ENCODE measurements at regions not wholly inside any gene's neighbourhood (a gene's known extent, or its start where the extent isn't known, plus 50 kb on each side); places are given as distances from the start of the nearest gene placed in this dataset.

- DNase-seq (ENCODE audit: low spot score): no peak
- ChIA-PET CTCF (no interaction called here), POLR2A (no interaction called here)
- H3K9me3 Mint-ChIP-seq: peaks cover 12% of the 10 kb centered on the region
- no peak overlapping the region for H3K4me3 Mint-ChIP-seq
- TF ChIP-seq CREM (CRISPR knock-in tag; IDR thresholded peaks at IDR 0.05): no peak
- TF ChIP-seq IRF1 (CRISPR knock-in tag; IDR thresholded peaks at IDR 0.05): no peak
- TF ChIP-seq RELA (CRISPR knock-in tag; IDR thresholded peaks at IDR 0.05; ENCODE audit: borderline replicate concordance): no peak
- no peak for TF ChIP-seq PRDM15 (CRISPR knock-in tag; IDR thresholded peaks at IDR 0.05)
- TF ChIP-seq EMX1 (CRISPR knock-in tag; IDR thresholded peaks at IDR 0.05): no peak
- no peak for TF ChIP-seq MLX (CRISPR knock-in tag; IDR thresholded peaks at IDR 0.05)
- TF ChIP-seq ZBTB21 (CRISPR knock-in tag; IDR thresholded peaks at IDR 0.05; ENCODE audit: borderline replicate concordance): no peak
- no peak for TF ChIP-seq FOXP1 (CRISPR knock-in tag; IDR thresholded peaks at IDR 0.05; ENCODE audit: borderline replicate concordance)
- no peak for TF ChIP-seq JAZF1 (CRISPR knock-in tag; IDR thresholded peaks at IDR 0.05)
- TF ChIP-seq HMGA2 (CRISPR knock-in tag; IDR thresholded peaks at IDR 0.05): no peak
- H3K27me3 Mint-ChIP-seq (ENCODE audit: low read depth): no peaks in the 10 kb centered on the region
- no peak for ATAC-seq
- H3K36me3 Mint-ChIP-seq: peaks cover 6% of the 10 kb centered on the region
- peaks cover 4% of the 10 kb centered on the region; the same call in 1 of the 2 replicates for H3K4me1 Mint-ChIP-seq
- no peak overlapping the region for H3K27ac Mint-ChIP-seq
Observed at GRCh38 chr5:96315431-96315830, 117.6 kb downstream of the PCSK1 start.

- ATAC-seq (no peak), DNase-seq (ENCODE audit: low spot score) (no peak)
- ChIA-PET CTCF (no interaction called here), POLR2A (no interaction called here)
- H3K4me1 Mint-ChIP-seq: peaks cover 4% of the 10 kb centered on the region; the same call in 1 of the 2 replicates
- peaks cover 6% of the 10 kb centered on the region for H3K36me3 Mint-ChIP-seq
- no peaks in the 10 kb centered on the region for H3K27me3 Mint-ChIP-seq (ENCODE audit: low read depth)
- peaks cover 26% of the 10 kb centered on the region for H3K9me3 Mint-ChIP-seq
- no peak overlapping the region for H3K4me3 Mint-ChIP-seq
- no peak overlapping the region for H3K27ac Mint-ChIP-seq
- no peak for TF ChIP-seq MYBL2 (CRISPR knock-in tag; IDR thresholded peaks at IDR 0.05)
- no peak for TF ChIP-seq ZNF423 (CRISPR knock-in tag; IDR thresholded peaks at IDR 0.05)
- no peak for TF ChIP-seq ZNF281 (CRISPR knock-in tag; IDR thresholded peaks at IDR 0.05)
- no peak for TF ChIP-seq ZNF263 (CRISPR knock-in tag; IDR thresholded peaks at IDR 0.05; ENCODE audit: low read depth)
- TF ChIP-seq ESRRA (CRISPR knock-in tag; IDR thresholded peaks at IDR 0.05; ENCODE audit: borderline replicate concordance): no peak
- TF ChIP-seq NFE2L1 (CRISPR knock-in tag; IDR thresholded peaks at IDR 0.05): no peak
- TF ChIP-seq RORB (CRISPR knock-in tag; IDR thresholded peaks at IDR 0.05): no peak
- TF ChIP-seq E2F5 (CRISPR knock-in tag; IDR thresholded peaks at IDR 0.05): no peak
- no peak for TF ChIP-seq SMAD3 (CRISPR knock-in tag; IDR thresholded peaks at IDR 0.05; ENCODE audit: borderline replicate concordance)
- TF ChIP-seq, protein P1, sequence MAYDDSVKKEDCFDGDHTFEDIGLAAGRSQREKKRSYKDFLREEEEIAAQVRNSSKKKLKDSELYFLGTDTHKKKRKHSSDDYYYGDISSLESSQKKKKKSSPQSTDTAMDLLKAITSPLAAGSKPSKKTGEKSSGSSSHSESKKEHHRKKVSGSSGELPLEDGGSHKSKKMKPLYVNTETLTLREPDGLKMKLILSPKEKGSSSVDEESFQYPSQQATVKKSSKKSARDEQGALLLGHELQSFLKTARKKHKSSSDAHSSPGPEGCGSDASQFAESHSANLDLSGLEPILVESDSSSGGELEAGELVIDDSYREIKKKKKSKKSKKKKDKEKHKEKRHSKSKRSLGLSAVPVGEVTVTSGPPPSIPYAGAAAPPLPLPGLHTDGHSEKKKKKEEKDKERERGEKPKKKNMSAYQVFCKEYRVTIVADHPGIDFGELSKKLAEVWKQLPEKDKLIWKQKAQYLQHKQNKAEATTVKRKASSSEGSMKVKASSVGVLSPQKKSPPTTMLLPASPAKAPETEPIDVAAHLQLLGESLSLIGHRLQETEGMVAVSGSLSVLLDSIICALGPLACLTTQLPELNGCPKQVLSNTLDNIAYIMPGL (CRISPR knock-in tag; IDR thresholded peaks at IDR 0.05): no peak
- TF ChIP-seq SOX15 (CRISPR knock-in tag; IDR thresholded peaks at IDR 0.05): no peak
- no peak for TF ChIP-seq EMX1 (CRISPR knock-in tag; IDR thresholded peaks at IDR 0.05)
- TF ChIP-seq ATF1 (CRISPR knock-in tag; IDR thresholded peaks at IDR 0.05): no peak
- TF ChIP-seq CREM (CRISPR knock-in tag; IDR thresholded peaks at IDR 0.05): no peak
- no peak for TF ChIP-seq E2F4 (CRISPR knock-in tag; IDR thresholded peaks at IDR 0.05; ENCODE audit: borderline replicate concordance, low read depth)
- no peak for TF ChIP-seq NR2C2 (CRISPR knock-in tag; IDR thresholded peaks at IDR 0.05)
- no peak for TF ChIP-seq JUN (CRISPR knock-in tag; IDR thresholded peaks at IDR 0.05)
Observed at GRCh38 chr5:96312383-96312782, 120.7 kb downstream of the PCSK1 start.
